HG03378 (cell line): ENCODE measurements at regions not wholly inside any gene's neighbourhood (a gene's known extent, or its start where the extent isn't known, plus 50 kb on each side); places are given as distances from the start of the nearest gene placed in this dataset.
"Not testable (repeated sequence)": the region's sequence is repeated elsewhere in the genome, so short reads cannot be mapped to it uniquely, and the experiment has no call there.

ENCODE experiments used
- ATAC-seq: cut with Tn5 transposase; IDR thresholded peaks from one replicate; pipeline ENCODE4 v1.9.1; 2021; ENCODE audit warnings: mild to moderate bottlenecking, moderate library complexity; ENCODE audit not compliant: unreplicated experiment

GRCh38 chr3:147240581-147240980 lies 165.8 kb downstream of the ZIC4 start:
- ATAC-seq, result no peak

GRCh38 chr3:147237991-147238390 lies 168.4 kb downstream of the ZIC4 start:
- ATAC-seq, result no peak

- not testable (repeated sequence) for ATAC-seq
Observed at GRCh38 chr3:147231980-147232379, 174.4 kb downstream of the ZIC4 start.

- ATAC-seq, result no peak
Observed at GRCh38 chr3:147231111-147231510, 175.2 kb downstream of the ZIC4 start.

- no peak for ATAC-seq
Observed at GRCh38 chr3:147222291-147222690, 184.1 kb downstream of the ZIC4 start.

- no peak for ATAC-seq
Observed at GRCh38 chr3:147218965-147219364, 187.4 kb downstream of the ZIC4 start.

GRCh38 chr3:147216143-147216673 lies 190.1 kb downstream of the ZIC4 start:
- ATAC-seq, result peak; percentile 40

GRCh38 chr3:147215660-147216059 lies 190.7 kb downstream of the ZIC4 start:
- ATAC-seq, result peak; percentile 51

GRCh38 chr3:147213633-147214032 lies 192.7 kb downstream of the ZIC4 start:
- ATAC-seq, result no peak

GRCh38 chr3:147210676-147211075 lies 195.7 kb downstream of the ZIC4 start:
- no peak for ATAC-seq

GRCh38 chr3:147201086-147201485 lies 205.3 kb downstream of the ZIC4 start:
- no peak for ATAC-seq

GRCh38 chr3:147200545-147200944 lies 205.8 kb downstream of the ZIC4 start:
- no peak for ATAC-seq

GRCh38 chr3:147197739-147198138 lies 208.6 kb downstream of the ZIC4 start:
- ATAC-seq, result no peak

GRCh38 chr3:147195887-147196286 lies 210.5 kb downstream of the ZIC4 start:
- no peak for ATAC-seq

- ATAC-seq, result peak; percentile 50
Observed at GRCh38 chr3:147191795-147192385, 214.5 kb downstream of the ZIC4 start.

- ATAC-seq, result no peak
Observed at GRCh38 chr3:147189016-147189415, 217.3 kb downstream of the ZIC4 start.

- no peak for ATAC-seq
Observed at GRCh38 chr3:147187687-147188086, 218.7 kb downstream of the ZIC4 start.

- no peak for ATAC-seq
Observed at GRCh38 chr3:147185781-147186180, 220.6 kb downstream of the ZIC4 start.

- ATAC-seq, result no peak
Observed at GRCh38 chr3:147184794-147185193, 221.5 kb downstream of the ZIC4 start.

- ATAC-seq, result no peak
Observed at GRCh38 chr3:147173257-147173656, 233.1 kb downstream of the ZIC4 start.

GRCh38 chr3:147162743-147163142 lies 243.6 kb downstream of the ZIC4 start:
- ATAC-seq, result no peak

- no peak for ATAC-seq
Observed at GRCh38 chr3:147161833-147162232, 244.5 kb downstream of the ZIC4 start.

GRCh38 chr3:147160984-147161383 lies 245.4 kb downstream of the ZIC4 start:
- ATAC-seq, result no peak
